ENCODE measurements at regions not wholly inside any gene's neighbourhood (a gene's known extent, or its start where the extent isn't known, plus 50 kb on each side); places are given as distances from the start of the nearest gene placed in this dataset.
"Not testable (repeated sequence)": the region's sequence is repeated elsewhere in the genome, so short reads cannot be mapped to it uniquely, and the experiment has no call there.

DNA sequence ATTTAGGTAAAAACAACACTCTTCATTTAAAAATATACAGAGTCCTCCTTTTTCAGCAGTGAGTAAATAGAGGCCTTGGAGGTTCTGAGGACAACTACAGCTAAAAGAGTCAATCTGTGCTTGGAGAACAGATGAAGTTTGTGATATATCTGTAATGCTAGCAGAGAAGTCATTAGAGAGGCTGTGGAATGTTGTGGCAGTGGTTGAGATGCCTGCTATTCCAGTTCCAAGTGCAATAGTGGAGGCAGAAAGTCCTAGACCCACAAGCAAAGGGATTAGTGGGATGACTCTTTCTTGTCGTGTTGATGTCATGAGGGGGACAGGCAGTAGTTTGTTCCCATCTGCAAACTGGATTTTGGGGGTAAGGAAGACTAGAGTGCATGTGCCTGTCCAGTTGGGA, 62.1 kb upstream of the EZR start:
- not testable (repeated sequence) for DNase-seq

DNA sequence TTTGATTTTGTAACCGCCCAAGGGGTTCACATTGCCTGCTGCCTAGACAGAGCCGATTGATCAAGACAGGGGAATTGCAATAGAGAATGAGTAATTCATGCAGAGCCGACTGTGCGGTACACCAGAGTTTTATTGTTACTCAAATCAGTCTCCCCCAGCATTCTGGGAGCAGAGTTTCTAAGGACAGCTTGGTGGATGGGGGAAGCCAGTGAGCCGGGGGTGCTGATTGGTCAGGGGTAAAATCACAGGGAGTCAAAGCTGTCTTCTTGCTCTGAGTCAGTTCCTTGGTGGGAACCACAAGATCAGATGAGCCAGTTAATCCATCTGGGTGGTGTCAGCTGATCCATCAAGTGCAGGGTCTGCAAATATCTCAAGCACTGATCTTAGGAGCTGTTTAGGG, 60.0 kb upstream of the EZR start:
- no peak for DNase-seq

DNA sequence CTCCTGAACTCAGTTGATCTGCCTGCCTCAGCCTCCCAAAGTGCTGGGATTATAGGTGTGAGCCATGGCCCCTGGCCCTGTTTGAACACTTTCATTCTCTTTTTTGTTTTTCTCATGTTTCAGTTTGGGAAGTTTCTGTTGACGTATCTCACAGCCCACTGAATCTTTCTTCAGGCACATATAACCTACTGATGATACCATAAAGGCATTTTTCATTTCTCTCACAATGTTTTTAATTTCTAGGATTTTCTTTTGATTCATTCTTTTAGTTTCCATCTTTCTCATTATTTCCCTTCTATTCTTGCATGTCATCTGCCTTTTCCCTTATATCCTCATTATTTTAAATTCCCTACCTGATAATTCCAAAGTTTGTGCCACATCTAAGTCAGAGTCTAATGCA, 58.5 kb upstream of the EZR start:
- no peak for DNase-seq

DNA sequence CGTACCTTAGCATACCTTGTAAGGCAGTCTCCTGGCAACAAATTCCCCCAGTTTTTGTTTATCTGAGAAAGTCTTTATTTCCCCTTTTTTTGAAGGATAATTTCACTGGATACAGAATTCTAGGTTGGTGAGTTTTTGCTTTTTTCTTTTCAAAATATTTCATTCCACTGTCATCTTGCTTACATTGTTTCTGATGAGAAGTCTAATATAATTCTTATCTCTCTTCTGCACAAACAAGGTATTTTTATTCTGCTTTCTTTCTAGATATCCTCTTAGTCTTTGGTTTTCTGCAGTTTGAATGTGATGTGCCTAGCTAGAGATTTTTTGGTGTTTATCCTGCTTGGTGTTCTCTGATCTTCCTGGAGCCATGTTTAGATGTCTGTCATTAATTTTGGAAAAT, 57.7 kb upstream of the EZR start:
- no peak for DNase-seq

DNA sequence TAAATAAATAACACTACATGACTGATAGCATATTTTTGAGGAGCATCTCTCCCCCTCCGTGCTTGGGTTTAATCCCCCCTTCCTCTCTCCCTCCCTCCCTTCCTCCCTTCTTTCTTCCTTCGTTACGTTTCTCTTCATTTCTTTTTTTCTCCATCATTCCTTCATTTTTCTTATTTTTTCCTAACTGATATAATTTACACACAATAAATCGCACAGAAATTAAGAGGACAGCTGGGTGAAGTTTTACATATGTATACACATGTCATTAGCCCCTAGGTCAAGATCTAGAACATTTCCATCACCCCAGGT, 51.4 kb upstream of the EZR start:
- DNase-seq, result no peak

DNA sequence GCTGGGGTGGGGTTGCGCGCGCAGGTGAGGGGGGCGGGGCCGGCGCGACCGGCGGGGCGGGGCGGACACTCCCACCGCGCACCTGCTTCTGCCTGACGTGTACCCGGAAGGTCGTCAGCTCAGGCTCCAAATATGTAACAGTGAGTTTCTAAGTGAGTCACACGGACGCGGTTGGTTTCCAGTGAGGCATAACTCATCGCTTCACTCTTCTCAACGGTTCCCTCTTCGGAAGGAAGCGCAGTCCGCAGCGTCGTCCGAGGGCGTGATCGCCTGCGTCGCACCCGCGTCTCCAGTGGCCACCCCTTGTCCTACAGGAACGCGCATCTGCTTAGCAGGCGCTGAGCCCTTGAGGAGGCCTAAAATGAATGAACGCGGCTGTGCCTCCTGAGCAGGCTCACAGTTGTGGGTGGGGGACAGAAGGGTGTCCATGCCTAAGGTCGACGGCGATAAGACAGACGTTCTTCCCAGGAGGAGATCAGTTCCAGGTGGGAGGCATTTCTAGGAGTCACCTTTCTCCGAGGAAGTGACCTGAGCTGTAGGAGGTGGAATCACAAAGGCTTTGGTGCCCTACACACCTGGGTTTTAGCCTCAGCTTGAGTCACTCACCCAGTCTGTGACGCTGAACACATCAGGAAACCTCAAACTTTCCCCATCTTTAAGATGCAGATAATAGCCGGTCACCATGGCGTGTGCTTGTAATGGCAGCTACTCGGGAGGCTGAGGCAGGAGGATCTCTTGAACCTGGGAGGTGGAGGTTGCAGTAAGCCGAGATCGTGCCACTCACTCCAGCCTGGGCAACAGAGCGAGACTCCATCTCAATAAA, 50.9 kb upstream of the EZR start:
- DNase-seq, result no peak

DNA sequence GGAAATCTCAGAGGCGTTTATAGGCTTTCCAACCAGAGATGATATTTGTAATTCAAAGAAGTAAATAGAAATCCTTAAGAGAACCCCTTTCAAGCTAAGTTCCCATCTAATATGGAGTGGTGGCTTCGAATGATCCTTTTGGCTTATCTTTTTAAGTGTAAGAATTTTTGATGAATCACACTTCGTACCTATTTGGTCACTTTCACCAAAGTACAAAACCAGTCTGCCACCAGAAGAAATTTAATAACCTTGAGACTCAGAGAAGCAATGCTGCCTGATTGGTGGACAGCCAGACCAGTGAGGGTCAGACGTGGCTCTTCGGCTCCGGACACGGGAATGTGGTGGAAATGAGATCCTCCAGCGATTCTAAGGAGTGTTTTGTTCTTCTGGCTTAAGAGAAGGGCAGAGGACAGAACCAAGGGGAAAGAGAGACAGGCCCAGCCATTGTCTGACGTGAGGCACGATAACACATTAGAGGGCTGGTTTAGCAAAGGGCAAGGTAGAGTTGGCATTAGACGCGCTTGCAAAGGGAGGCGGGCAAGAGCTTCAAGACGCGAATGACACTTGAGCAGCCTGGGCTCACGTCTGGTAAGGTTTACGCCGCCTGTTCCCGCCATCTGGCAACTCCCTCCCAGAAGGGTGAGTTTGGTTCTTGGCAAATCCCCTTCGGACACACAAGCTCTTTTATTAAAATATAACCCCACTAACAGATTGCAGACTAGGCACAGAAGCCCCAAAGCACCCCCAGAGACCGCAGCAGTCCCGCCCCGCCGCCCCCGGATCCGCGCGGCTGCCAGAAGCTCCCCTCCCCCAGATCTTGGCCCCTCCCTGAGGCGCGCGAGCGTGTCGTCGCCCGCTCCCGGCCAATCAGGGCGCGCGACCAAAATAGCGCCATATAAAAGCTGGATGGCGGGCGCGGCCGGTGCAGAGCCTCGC, 50.0 kb upstream of the EZR start:
- DNase-seq, result peak; percentile 98
